Renal pelvis (tissue), 1 donor: ENCODE measurements at regions not wholly inside any gene's neighbourhood (a gene's known extent, or its start where the extent isn't known, plus 50 kb on each side); places are given as distances from the start of the nearest gene placed in this dataset.
"Not testable (repeated sequence)": the region's sequence is repeated elsewhere in the genome, so short reads cannot be mapped to it uniquely, and the experiment has no call there.

Source experiments
- DNase-seq: peaks from one replicate; pipeline ENCODE4 v3.0.0-alpha.2; 2013

DNA sequence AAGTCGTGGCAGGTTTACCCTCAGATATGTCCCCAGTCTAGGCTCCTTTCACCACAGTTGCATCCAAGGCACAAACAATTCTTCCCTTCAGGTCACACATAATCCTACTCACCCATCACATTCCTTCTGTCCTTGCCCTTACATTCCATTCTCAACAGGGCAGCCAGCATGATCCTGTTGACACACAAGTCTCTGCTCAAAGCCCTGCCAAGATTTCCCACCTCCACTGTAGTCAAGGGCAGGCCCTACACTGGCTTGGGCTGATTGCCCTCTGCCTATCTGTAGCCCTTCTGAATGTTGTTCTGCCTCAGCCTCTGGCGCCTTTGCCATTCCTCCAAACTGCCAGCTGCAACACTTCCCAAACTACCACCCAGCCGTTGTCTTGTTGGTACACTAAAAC, 187.9 kb upstream of the AKR1E2 start:
- no peak for DNase-seq

DNA sequence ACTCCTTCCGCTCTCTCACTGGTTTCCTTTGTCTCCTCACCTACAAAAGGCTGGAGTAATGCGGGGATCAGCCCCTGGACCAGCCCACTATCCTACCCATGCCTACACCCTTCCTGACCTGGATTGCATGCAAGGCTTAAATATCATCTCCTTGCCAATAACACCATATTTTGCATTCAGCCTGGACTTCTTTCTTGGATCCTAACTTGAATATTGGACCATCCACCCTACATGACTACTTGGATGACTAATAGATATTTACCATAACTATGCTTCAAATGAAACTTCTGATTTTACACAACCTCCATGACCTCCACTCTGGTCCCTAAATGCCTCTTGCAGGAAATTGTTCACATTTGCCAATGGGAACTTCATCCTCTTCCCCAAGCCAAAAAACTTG, 188.3 kb upstream of the AKR1E2 start:
- no peak for DNase-seq

DNA sequence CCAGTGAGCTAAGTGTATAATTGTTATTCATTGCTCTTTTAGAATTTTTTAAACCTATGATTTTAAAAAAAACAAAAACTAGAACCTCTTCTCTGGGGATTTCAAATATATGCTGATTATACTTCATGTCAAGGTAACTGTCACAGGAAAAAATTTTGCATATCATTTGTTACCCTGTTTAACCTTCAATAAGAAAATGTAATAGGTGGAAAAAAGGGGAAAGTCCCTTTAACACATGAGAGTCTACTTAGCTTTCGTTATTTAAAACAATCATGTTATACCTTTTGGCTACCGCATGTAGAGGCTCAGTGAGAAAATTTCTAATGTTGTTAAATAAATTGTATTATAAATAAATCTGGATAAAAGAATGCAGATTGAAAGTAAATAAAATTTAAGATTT, 190.1 kb upstream of the AKR1E2 start:
- DNase-seq = no peak

DNA sequence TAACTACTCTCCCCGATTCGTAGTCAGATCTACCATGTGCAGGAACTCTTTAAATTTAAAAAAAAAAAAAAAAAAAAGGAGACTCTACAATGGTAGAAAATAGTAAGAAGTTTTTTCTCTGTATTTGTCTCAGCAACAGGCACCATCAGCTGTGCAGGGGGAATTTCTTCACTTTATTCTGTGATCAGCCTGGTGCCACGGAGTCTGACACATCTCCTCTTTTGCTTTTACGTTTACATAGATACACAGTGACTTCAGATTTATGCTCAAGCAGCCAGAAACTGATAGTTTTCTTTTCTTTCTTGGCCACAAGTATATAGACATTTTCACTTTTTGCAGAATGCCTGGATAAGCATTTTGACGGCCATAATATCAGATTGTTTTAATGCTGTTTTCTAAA, 190.6 kb upstream of the AKR1E2 start:
- DNase-seq = no peak

DNA sequence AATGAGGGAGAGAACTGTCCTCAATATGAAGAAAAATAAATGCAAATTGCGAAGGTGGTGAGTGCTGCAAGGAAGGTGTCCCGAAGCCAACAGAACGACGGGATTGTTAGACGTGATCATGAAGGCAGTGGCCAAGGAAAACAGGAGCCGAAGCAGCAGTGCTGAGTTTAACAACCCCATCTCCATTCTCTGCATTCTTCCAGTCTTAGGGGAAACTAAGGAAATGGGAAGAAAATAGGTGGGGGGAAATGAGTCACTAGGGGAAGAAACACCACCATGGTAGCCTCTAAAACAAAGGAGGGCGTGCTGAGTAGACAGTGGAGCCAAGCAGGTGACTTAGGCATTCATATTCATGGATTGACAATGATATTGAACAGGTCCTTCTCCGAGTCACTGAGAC, 192.2 kb upstream of the AKR1E2 start:
- DNase-seq = no peak

DNA sequence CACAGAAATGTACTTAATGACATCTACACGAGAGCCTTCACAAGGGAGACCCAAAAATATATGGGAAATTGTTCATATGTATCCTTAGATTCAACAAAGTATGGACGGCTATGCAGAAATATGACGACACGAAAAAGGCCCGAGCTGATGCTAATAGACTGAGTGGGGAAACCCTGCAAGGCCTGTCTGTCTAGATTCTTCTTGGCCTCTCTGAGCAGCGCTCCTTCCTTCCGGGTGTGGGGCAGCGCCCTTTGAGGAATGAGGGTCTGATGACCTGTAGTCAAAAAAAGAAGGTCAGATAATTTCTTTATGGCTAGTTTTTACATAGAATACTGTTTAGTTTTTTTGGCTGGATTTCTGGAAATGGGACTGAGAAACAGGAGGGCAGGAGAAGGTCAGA, 192.8 kb upstream of the AKR1E2 start:
- DNase-seq = no peak

DNA sequence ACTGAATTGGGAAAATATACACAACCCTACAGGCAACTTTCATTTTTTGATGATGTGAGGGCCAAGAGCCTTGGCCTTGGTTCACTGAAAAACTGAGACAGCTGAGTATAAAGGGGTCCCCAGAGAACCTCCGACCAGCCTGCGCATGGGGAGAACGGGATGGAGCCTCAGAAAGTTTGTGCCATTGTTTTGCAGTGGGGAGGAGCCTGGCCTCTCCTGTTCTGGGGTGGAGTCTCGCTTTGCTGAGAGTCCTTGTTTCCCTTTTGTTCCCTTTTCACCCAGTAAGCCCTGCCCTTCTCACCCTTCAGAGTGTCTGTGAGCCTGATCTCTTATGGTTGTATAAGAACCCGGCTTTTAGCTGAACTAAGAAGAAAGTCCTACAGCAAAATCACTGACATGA, 193.2 kb upstream of the AKR1E2 start:
- no peak for DNase-seq

DNA sequence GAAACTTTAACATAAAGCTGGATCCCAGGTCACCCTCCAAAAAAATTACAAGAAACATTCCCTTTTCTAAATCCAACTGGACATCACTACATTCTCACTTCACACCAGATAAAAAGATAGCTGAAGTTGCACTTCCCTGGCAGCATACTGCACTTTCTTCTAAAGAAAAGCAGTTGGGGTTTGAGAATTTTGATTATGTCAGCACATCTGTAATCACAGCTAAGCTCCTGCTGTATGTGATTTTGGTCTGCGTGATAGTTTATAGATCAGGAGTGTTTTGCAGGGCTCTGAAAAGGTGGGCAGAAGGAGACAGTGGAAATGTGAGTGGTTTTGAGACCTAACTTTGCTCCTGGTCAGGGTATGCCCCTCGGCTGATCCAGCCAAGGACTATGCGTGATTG, 199.1 kb upstream of the AKR1E2 start:
- DNase-seq = no peak

DNA sequence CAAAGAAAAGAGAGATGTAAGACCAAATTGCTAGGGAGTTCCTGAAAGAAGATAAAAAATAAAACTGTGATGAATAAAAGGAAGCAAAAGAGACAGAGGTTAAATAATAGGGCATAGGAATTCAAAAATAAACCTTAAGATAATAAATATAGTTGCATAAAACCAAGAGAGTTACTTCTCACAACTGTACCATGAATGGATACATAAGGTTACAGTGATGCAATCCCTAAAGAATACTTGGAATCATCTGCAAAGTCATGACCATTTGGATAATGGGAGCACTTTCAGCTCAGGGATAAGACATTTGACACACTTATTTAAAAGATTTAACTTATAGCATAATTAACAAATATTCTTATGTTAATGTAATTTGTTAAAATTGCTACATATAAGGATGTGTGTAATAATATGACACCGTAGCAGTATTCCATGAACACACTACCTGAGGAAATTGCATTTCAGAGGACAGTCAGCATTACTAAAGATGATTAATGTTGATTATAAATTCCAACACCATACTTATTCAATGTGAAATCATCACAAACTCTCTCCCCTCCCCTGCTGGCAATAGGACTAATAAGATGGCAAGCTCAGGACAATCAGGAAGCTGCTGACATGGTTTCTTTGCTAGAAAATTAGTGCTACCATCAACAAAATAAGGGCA, 202.1 kb upstream of the AKR1E2 start:
- DNase-seq = no peak

DNA sequence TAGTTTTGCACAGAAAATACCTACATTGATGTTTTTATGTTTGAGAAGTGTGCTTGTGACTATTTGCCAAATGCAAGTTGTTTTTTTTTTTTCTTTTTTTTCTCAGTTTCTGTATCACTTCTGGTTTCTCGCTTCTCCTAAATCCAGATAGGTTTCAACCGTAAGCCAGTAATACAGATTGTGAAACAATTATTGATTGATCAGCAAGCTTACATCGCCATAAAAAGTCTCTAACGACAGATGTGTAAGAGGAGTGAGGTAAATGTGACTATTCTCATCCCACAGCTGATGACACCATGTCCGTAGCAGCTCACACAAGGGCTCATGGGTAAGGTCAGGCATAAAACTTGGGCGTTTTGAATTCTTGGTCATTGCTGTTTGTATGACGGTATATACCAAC, 202.8 kb upstream of the AKR1E2 start:
- DNase-seq = no peak

DNA sequence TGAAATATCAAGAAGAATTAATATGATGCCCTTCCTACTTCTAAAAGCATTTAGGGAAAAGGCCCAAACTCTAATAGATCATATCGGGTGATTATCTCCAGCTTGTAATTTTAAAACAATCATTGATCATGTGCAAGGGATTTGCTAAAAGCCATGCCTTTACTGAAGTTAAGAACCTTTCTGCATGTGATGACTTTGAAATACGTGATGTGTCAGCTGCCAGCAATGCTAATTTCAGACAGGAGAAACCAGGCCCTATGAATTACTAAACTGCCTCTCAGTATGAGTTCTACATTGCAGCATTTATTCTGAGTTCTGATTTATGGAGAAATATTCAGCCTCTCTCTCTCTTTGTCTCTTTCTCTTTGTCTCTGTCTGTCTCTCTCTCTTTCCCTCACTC, 203.6 kb upstream of the AKR1E2 start:
- DNase-seq = no peak

DNA sequence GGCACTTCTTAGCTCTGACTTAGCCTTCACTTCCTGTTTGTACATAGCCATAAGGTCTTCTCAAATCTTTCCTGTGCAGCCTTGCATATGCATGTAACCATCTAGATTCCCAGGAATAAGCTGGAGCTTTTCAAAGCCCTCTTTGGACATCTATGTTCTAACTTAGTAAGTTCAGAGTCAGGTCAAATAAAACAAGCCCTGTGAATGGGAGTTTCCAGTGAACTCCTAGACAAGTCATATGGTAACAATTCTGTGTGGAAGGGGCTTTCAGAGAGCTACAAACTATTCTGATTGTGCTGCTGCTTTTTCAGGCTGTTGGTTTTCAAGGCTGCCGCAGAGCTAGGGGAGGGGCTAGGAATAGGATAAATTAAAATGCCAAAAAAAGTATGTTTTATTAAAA, 208.4 kb upstream of the AKR1E2 start:
- no peak for DNase-seq

DNA sequence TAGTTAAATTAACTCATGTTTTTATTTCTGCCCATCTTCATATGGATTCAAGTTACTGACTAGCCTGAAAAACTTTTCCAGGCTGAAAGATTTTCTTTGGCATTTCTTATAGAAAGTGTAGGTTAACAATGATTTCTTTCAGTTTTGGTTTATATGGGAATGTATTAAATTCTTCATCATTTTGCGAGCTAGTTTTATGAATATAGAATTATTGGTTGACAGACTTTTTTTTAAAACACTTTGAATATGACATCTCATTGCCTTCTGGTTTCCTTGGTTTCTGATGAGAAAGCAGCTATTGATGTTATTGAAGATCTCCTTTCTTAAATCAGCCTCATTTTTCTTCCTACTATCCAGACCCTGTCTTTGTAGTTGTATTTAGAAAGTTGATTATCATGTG, 211.0 kb upstream of the AKR1E2 start:
- no peak for DNase-seq

DNA sequence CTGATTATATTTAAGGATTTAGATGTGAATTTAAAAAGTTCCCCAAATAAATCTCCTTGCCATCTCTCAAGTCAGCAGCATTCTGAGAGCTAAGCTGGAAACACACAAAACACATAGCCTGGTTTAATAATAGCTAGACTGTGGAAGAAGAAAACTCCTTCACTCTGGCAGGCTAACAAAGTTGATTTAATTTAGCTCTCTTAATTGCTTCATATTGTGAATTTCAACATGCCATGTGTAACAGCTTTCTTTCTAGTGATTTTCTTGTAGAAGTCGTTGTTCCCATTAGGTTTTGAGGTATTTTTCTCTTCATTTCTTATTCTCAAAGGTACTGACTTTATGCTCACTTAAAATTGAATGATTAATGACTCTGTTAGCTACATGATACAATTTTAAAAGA, 216.8 kb upstream of the AKR1E2 start:
- DNase-seq = no peak

DNA sequence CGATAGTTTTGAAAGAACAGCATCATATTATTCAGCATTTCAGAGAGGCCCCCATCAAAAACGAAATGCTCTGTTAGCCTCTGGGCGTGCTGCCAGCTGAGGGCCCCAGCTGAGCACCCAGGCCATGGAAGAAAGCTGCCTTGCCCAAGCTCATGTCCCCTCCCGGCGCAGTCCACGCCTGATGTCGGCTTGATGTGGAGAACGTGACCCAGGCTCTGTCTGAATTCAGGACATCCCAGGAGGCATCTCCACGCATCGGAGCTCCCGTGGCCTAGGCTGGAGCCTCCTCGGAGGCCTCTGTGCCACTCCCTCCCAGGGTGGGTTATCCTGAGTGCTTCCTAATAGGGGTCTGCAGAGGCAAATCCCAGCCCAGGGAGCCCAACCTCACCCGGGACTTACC, 218.3 kb upstream of the AKR1E2 start:
- DNase-seq = no peak

DNA sequence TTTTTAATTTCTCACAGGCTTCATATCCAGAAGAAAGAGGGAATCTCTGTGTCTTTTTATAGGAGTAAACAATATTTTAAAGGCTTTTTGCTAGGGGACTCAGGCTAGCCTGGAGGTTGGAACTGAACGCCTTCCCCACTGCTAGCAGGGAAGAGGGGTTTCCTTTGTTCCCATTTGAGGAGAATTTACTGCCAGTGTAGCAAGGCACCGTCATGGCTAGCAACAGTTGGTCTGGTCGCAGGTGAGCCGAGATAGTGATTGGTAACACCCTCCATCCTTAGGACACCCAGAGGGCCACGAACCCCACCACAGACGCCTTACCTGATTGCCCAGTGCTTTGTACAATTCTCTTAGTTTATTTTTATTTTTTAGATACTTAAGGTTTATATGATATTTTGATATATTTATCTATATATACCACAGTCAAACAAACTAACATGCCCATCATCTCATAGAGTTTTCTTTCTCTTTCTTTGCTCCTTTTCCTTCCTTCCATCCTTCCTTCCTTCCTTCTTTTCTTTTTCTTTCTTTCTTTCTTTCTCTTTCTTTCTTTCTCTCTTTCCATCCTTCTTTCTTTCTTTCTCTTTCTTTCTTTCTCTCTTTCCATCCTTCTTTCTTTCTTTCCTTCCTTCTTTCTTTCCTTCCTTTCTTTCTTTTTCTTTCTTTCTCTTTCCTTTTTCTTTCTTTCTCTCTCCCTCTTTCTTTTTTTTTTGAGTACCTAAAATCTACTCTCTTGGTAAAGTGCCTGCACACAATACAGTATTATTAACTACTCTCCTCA, 219.0 kb upstream of the AKR1E2 start:
- DNase-seq = no peak

DNA sequence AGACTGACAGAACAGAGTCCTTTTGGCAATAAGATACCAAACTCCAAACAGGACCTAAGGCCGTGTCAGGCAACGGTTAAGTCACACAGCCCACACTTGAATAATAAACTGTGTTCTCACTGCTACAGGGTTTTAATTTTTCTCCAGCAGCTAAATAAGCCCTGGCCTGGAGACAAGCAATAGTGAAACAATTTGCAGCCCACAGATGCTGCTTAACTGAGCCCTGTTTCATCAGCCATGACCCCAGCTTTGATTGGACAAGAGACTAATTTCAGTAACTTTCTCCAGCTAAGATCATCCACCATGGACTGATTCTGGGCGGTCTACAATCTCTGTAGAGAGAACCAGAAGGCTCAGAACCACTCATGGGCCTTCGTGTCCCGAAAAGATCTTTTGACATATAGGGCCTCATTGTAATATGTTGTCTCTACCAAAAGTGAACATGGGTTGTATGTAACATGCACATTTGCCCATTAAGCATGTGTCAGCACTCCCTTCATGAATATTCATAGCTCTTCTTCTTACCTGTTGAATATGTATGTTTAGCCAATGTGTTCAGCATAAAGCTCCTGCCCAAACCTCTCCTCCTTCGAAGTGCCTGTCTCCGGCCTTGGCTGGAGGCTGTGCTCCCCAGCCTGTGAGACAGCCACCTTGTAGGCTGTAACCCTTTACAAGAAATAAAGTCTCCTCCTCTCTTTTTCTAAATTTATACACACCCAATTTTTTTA, 223.1 kb upstream of the AKR1E2 start:
- no peak for DNase-seq

DNA sequence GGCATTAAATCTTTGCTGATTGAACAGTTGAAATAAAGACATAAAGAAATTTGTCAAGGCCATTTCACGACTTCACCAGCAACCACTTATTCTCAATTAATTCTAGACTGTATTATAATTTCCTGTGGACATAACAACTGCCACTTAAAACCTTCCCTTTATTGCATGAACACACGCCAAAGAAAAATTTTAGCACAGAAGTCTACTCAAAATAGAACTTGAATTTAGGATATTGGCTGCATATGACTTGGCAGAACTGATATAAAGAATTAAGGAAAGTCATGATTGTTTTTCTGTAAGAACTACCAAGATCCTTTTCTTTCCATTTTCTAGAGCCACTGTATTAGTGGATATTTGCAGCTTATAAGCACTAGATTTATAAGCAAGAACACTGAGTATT, 226.5 kb upstream of the AKR1E2 start:
- no peak for DNase-seq

DNA sequence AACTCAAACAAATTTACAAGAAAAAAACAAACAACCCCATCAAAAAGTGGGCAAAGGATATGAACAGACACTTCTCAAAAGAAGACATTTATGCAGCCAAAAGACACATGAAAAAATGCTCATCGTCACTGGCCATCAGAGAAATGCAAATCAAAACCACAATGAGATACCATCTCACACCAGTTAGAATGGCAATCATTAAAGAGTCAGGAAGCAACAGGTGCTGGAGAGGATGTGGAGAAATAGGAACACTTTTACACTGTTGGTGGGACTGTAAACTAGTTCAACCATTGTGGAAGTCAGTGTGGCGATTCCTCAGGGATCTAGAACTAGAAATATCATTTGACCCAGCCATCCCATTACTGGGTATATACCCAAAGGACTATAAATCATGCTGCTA, 228.1 kb upstream of the AKR1E2 start:
- not testable (repeated sequence) for DNase-seq

DNA sequence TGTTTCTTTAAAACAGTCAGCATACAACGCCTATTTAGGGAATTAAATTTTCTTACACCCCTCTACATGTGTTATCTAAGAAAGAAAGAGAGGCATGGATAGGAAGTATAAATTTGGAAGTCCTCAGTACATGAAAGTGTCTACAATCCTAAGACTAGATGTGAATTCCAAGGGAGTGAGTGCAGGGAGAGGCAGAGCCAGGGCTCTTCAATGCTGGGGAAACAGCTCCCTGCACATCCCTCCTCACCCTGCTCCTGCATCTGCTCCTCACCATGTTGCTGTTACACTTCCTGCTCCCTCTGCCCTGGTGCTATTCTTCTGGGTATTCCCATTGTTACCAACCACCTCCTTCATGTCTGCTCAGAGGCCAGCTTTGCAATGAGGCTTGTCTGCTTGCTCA, 229.1 kb upstream of the AKR1E2 start:
- DNase-seq = no peak

DNA sequence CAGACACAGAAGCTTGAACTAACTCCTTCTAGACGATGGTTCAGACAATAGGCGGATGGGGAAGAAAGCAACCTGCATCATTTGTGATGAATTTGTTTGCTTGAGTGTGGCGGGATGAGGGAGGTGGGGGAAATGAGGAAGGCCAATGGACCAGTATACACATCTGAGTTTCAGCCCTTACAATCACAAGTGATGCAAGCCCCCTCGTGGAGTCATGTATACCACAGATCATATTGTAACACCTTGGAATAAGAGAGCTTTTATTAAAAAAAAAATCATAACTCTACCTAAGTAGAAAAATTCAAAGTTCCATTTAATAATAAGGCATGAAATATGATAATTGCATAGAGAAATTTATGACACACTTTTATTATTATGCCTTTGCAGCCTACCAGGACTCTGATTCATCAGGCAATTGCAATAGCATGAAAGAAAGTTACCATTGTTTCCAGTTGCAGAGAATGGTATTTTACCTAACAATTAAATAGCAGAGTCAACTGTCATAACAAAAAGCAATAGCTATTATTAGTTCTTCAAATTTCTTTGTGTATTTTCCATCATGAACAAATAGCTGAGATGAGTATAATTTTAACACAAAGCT, 230.2 kb upstream of the AKR1E2 start:
- no peak for DNase-seq

DNA sequence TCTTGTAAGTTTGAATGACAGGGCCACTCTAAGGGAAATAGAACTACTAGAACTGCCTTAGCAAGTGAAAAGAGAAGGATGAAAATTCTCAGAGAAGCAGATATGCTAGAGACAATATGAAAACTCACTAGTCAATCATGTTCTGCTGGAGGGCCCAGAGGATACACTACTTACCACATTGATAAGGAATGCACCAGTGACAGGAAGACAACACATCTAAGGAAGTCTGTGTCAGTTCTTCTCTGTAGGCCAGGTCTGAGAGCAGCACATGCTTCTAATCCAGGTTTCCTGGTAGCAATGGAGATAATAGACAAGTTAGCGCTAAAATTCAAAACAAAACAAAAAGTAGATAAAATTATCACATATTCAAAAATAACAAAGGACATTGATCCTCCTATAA, 235.2 kb upstream of the AKR1E2 start:
- no peak for DNase-seq

DNA sequence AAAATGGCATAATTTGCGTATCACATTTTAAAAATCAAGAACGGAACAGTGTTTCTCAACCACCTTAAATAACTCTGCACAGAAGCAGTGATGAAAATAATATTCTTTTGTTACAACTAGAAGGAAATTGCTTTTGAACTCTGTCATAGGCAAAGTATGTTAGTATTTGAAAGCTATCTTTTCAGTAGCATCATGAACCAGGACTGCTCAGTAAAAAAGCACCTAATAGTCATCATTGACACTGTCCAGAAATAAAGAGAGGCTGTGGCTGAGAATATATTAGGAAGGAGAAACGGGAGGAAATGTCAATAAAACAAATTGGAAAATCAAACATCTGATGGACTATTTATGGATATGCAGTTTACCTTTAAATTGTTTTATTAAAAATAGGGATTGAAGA, 237.2 kb upstream of the AKR1E2 start:
- DNase-seq = no peak
